NCI-H187 (cell line): ENCODE measurements at regions not wholly inside any gene's neighbourhood (a gene's known extent, or its start where the extent isn't known, plus 50 kb on each side); places are given as distances from the start of the nearest gene placed in this dataset.
"Not testable (repeated sequence)": the region's sequence is repeated elsewhere in the genome, so short reads cannot be mapped to it uniquely, and the experiment has no call there.

ENCODE experiments used
- DNase-seq, 2 experiments: peaks; one replicate each; lab custom pipeline; 2025; lab: John Stamatoyannopoulos, UW

DNA sequence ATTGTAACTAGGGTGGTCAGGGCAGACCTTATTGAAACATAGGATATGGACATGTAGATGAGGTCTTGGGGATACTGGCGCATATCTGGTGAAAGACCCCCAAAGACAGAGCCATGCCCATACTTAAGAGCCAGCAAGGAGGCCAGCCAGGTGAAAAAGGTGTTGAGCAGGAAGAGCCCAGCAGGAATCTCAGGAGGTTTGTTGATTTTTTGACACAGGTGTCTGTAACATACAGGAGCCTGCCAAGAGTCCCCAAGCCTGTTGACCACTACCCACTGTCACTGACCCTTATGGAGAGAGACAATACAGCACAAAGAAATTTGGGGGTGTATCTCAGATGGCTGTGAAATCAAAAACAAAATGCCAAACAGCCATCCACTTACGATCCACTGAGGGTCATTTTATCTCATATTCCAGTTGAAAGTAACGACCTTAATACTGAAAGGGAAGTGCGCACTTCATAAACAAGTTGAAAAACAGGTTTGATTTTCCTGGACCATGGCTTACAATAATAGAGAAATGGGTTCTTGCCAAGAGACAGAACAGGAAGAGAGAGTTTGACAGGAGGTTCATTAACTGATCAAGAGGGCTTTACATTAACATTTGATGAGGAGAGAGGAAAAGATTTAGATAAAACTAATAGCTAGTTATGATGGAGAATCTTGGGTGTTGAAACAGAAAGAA, 163.6 kb downstream of the GLUL start:
- DNase-seq: no peak

DNA sequence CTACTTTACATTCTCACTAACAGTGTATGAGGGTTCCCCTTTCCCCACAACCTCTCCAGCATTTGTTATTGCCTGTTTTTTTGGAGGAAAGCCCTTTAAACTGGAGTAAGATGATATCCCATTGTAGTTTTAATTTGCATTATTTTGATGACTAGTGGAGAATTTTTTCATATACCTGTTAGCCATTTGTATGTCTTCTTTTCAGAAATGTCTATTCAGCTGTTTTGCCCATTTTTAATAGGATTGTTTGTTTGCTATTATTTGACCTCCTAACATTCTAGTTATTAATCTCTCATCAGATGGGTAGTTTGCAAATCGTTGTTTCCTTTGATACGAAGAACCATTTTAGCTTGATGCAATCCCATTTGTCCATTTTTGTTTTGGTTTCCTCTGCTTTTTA, 165.0 kb downstream of the GLUL start:
- DNase-seq: no peak

DNA sequence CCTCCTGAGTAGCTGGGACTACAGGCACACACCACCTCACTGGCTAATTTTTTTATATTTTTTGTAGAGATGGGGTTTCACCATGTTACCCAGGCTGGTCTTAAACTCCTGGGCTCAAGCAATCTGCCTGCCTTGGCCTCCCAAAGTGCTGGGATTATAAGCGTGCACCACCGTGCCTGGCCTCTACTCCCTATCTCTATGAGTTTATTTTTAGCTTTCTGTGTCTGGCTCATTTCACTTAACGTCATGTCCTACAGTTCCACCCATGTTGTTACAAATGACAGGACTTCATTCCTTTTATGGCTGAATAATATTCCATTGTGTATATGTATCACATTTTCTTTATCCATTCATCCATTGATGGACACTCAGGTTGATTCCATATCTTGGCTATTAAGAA, 164.2 kb upstream of the ZNF648 start:
- not testable (repeated sequence) for DNase-seq

DNA sequence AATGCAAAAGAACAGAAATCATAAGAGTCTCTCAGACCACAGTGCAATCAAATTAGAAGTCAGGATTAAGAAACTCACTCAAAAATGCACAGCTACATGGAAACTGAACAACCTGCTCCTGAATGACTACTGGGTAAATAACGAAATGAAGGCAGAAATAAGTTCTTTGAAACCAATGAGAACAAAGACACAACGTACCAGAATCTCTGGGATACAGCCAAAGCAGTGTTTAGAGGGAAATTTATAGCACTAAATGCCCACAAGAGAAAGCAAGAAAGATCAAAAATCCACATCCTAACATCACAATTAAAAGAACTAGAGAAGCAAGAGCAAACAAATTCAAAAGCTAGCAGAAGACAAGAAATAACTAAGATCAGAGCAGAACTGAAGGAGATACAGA, 160.5 kb upstream of the ZNF648 start:
- DNase-seq: not testable (repeated sequence)

DNA sequence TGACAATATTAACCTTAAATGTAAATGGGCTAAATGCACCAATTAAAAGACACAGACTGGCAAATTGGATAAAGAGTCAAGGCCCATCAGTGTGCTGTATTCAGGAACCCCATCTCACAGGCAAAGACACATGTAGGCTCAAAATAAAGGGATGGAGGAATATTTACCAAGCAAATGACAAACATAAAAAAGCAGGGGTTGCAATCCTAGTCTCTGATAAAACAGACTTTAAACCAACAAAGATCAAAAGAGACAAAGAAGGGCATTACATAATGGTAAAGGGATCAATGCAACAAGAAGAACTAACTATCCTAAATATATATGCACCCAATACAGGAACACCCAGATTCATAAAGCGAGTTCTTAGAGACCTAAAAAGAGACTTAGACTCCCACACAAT, 159.9 kb upstream of the ZNF648 start:
- not testable (repeated sequence) for DNase-seq

DNA sequence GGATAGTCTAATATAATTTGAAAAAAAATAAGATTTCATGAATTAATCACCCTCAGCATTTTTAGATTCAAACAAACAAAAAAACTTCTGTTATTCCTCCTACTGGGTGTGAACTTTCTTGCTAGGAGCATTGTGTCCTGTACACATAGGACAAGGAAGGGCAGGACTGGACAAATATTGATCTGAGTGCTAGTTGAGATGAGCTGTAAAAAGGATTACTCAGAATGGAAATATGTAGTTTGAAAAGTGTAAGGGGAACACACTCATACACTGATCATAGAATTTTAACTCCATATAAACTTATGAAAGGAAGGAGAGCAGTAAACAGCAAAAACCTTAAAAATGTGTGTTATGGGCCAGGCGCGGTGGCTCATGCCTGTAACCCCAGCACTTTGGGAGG, 156.5 kb upstream of the ZNF648 start:
- DNase-seq: no peak

DNA sequence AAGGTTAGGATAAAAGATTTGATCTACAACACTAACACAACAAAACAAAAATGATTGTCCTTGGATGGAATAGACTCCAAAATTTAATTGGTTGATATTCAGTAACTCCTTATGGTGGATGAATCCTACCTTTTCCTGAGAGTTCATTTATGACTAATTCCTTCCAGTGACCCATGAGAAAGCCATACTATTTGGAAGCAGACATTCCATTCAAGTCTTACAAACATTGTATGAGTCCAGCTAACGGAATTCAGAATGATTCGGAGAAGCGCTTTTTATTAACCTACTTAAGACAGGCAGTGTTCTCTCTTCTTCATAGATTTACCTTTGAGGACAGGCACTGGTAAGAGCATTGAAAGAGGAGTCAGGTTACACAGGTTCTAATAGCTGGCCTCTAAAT, 155.6 kb upstream of the ZNF648 start:
- no peak for DNase-seq

DNA sequence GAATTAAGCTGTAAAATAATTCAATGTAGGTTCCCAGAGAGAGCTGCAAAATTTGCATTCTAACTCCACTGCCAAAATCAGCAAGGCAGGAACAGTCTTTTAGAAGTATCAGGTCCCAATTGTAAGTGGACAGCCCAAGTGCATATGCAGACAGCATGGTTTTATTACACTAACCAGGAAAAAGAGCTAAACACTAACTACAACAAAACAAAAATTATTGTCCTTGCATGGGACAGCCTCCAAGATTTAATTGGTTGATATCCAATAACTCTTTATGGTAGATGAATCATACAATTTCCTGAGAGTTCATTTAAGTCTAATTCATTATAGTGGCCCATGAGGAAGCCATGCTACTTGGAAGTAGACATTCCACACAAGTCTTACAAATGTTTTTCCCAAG, 154.3 kb upstream of the ZNF648 start:
- no peak for DNase-seq

DNA sequence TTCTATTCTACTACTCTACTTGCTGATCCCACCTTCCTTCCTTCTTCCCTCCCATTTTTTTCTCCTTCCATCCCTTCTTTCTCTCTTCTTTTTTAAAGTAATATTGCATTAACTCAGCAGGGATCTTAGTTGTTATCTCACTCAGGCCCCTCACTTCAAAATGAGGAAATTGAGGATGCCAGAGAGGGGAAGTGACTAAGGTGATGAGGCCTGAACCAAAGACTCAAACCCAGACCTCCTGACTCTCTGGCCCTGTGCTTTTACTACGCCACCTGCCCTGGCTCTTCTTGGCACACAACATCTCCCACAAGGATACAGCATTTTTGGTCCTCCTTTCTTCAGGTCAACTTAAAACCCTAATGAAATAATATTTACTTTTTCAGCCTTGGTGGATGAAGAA, 151.7 kb upstream of the ZNF648 start:
- no peak for DNase-seq

DNA sequence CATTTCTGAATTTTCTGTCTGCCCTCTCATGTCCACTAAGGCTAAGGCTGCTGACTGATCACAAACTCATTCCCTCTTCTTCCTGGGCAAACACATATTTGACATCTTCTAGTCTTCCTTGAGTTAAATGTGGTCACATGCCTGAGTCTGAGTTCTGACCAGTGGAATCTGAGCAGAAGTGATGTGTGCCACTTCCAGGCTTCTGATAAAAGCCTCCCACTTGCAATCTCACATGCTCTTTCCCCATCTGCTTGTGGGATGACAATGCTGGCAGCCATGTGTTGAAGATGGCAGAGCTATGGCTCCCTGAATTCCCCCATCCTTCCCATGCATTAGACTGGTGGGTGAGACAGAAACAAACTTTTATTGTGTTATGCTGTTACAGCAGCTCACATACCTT, 149.9 kb upstream of the ZNF648 start:
- DNase-seq: no peak

DNA sequence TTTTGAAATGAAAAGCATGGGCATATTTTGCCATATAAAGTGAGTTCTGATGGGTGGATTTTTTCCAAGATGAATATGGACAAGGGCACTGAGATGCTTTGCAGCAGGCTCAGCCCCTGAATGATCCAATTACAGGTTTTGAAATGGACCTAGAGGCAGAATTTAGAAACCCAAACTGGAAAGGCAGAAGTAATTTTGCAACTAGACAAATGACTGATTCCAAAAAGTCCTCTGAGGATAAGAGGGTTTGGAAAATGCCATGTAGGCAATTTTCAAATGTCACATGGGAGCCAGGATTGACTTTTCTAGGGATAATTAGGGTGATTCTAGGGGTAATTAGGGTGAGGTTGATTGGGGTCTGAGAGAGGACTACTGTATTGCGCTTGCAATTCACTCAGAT, 148.9 kb upstream of the ZNF648 start:
- DNase-seq: no peak

DNA sequence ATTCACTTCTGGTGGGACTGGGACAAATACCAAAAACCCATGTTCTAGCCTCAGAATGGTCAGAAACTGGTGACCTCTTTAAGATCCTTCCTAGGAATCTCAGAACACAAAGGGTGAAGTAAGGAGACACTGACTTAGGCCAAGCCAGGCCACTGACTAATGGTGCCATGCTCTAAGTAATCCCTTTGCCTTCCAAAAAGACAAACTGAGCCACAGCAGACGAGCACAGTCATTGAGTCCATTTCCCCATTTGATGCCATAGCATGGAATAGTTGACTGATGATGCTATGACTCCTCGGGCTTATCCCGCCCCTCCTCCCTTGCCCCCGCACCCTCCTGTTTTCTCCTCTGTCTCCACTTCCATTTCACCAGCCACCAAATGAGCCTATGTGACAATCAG, 145.8 kb upstream of the ZNF648 start:
- no peak for DNase-seq

DNA sequence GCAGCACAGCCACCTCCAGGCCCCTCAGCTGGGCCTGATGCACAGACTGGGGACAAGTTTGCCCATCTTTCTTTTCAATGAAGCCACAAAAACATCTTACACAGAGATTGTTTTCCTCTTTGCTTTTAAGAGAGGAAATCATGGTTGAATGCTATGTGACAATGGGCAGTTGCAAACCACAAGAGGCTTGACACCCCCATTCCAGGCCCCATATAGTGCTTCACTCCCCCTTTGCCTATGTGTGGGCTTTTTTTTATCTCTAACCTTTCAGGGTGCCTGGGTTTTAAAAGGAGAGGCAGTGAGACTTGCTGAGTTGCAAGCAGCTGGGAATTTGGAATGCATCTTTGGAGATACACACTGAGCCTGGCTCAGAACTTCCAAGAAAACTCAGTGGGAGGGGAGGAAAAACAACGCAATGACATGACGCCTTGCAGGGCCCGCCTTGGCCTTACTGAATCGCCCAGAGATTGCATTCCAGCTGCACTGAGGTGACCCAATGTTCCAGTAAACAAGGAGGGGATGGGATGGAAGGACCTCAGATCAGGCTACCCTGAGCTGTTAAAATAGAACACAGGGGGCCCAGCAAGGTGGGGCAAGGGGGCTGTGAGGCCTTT, 145.2 kb upstream of the ZNF648 start:
- DNase-seq: no peak

DNA sequence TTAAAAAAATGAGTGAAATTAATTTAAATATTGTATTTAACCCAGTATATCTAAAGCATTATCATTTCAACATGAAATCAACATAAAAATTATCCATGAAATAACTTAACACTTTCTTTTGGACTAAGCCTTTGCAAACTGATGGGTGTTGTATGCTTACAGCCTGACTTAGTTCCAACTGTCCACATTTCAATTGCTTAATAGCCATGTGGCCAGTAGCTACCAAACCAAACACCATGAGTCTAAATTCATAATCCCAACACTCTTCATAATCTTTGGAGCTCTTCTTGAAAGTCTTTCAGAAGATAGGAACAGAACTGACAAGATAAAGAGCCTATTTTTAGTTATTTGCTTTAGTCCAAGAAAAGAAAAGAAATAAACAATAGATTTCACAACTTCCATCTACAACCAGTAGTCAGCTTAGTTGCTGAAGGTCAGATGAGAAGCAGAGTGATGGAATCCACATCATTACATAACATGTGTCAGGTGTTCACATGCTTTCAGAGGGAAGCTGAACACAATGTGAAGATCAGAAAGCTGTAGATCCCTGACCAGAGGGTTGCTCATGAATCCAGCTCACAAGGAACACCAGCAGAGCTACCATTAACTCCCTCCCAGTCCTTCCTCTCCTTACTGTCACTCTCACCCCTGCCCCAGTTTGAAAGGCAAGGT, 144.0 kb upstream of the ZNF648 start:
- DNase-seq: no peak

DNA sequence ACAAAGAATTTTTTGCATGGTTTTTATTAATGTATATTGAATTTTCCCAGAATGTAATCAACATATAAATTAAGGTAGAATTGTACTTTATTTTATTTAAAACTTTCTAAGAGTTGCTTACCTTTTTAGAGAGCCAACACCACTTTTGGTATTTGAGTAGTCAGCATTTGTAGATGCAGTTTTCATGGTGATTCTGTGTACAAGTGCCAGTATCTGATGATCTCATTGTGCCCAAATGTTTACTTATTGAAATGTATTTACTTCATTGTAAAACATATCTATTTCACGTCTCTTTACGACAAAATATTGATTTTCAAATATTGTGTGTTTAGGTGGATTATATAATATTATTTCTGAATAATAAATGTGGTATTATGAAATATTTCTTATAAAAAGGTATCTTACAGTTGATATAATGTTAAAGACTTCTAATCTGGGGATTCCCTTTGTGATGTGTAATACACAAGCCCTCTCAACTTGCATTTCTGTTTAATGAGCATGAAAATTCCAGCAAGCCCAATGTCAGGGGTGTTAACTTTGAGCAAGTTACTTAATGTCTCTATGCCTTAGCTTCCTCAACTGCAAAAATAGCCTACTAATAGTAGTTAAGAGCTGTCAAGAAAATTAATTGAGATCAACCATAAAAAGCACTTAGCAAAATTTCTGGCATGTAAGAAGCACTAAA, 141.8 kb upstream of the ZNF648 start:
- no peak for DNase-seq

DNA sequence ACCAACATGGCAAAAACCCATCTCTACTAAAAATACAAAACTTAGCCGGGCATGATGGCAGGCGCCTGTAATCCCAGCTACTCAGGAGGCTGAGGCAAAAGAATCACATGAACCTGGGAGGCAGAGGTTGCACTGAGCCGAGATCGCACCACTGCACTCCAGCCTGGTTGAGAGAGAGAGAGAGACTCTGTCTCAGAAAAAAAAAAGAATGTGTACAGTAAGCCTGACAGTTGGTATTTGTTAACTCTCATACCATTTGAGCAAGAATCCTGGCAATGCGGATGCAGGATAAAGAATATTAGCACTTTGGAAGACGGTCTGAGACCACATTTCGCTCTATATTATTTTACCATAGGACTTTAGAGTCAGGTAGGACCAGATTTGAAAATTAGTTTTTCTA, 140.0 kb upstream of the ZNF648 start:
- not testable (repeated sequence) for DNase-seq

DNA sequence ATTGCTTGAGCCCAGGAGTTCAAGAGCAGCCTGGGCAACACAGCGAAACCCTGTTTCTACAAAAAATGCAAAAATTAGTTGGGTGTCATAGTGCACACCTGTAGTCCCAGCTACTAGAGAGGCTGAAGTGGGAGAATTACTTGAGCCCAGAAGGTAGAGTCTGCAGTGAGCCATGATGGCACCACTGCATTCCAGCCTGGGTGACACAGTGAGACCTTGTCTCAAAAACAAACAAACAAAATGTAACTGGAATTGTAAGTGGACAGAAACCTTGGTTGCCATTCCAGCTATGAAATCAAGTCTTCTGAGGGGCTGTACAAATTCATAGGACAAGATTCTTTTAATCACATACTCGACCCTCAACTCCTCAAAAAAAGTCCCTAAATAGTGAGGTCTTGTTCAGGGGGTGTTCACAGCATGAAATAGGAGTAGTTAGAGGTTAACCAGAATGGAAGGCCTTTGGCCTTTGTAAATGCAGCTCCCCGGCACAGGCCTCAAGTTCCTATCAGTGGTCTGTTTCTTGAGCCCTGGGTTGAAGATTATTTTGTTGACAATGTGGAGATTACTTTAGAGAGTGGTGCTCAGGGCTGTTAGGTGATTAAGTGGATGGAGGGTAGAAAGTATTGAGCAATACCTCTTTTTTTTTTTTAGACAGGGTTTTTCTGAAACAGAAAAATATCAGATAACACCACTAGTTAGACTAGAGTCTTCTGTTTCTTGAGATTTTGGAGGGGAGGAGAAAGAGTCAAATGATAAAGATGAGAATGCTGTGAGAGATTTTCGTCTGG, 138.7 kb upstream of the ZNF648 start:
- DNase-seq: no peak

DNA sequence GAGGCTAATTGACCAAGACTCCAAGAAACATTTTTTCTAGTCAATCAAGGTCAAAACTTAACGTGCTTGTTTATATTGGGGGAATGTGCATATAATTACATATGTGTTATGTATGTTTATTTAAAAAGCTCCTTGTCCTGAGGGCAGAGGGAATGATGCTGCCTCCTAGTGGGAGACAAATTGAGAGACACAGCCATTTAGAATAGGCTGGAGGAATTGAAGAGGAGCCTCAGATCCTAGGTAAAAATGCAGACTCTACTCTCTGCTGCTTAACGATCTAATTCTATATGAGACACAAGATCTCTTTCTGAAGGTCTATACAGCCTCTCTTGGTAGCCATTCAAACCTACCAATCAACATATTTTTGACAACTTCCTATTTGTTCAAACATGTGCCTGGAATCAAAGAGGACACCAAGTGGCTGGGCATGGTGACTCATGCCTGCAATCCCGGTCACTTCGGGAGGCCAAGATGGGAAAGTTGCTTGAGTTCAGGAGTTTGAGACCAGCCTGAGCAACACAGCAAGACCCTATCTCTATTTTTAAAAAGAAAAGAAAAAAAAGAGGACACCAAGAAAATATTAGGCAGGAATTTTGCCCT, 136.6 kb upstream of the ZNF648 start:
- DNase-seq: no peak

DNA sequence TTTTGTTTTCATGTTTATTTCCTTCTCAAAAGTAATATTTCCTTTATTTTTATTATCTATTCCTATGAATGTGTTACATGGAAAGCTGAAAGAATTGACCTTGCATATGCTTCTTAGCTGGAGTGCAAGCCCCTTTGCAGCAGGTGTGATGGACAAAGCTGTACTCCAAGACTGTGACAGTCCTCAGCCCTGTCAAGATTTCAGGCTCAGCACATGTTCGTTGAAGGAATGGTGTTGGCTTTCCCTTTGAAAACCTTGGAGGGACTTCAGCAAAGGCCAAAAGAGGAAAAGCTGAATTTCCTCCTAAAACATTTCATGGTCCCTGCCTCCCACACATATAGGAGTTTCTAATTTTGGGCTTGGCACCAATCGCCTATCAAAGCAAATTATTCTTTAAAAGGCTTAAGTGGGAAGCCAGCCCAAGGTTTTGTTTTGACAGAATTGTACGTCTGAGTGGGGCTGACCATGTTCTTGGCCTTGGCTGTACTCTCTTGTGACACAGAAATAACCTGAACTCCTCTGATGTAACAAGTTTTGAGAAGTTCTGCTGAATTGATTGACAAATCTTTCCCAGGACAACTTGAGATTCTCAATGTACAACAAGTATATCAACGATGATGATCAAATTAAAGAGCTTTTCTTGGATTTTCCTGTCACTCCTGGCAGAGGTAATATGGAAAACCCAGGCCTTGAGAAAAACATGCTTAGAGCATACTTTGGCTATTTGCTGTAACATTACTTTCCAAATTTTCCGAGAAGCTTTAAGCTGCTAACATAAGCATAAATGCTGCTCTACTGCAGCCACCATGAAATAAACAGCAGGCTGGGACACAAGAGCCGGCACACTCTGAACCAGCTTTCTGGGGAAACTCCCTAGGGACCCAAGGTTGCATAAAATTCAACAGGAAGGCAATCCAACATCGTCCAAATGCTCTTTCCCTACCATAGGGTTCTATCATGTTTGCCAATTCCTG, 135.7 kb upstream of the ZNF648 start:
- DNase-seq: no peak

DNA sequence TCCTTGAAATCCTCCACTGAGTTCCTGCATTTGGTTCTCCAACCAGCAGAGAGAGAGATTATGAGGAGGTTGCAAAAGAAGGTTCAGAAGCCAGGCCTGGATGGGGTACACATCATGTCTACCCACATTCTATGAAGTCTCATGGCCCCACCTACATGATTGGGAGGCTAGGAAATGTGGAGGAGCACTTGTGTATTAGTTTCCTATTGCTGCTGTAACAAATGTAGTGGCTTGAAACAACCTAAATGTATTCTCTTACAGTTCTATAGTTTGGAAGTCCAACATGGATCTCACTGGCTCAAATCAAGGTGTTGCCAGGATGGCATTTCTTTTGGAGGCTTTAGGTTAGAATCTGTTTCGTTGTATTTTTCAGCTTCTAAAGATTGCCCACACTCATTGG, 134.2 kb upstream of the ZNF648 start:
- DNase-seq: no peak
